ENCODE measurements at regions not wholly inside any gene's neighbourhood (a gene's known extent, or its start where the extent isn't known, plus 50 kb on each side); places are given as distances from the start of the nearest gene placed in this dataset.
A peak's percentile ranks its signal among the peaks of the same experiment; 100 is the strongest.

GRCh38 chr12:115228434-115228833 lies 544.5 kb upstream of the TBX3 start:
- Histone ChIP-seq H3F3A (ENCODE audit: insufficient read depth) (peaks cover 25% of the 10 kb centered on the region), H3K9ac (no peak overlapping the region), H3K36me3 (ENCODE audit: low read depth) (no peaks in the 10 kb centered on the region), H3K9me2 (ENCODE audit: insufficient read depth) (no peaks in the 10 kb centered on the region), H3K27ac (no peak overlapping the region), H3K4me3 (no peak overlapping the region), H3K4me2 (ENCODE audit: unreplicated experiment) (no peak overlapping the region), H4K20me1 (ENCODE audit: insufficient read depth) (no peaks in the 10 kb centered on the region), H3K27me3 (replicated peaks; ENCODE audit: insufficient read depth) (no peaks in the 10 kb centered on the region), H3K9me3 (ENCODE audit: low read depth) (no peaks in the 10 kb centered on the region), H3K4me1 (ENCODE audit: insufficient read depth) (peaks cover 29% of the 10 kb centered on the region), H2AFZ (no peak overlapping the region), H3K79me2 (ENCODE audit: insufficient read depth) (no peaks in the 10 kb centered on the region)
- TF ChIP-seq EZH2phosphoT487 (IDR thresholded peaks at IDR 0.05; ENCODE audit: insufficient read depth, low read depth) = no peak
- no peak for TF ChIP-seq EZH2 (IDR thresholded peaks at IDR 0.05; ENCODE audit: insufficient read depth, poor library complexity, severe bottlenecking)
- DNase-seq = no peak
- WGBS, 2 experiments (ENCODE audit: low coverage in 1 of 2, low lambda C conversion rate in 2 of 2, missing lambda C conversion rate in 2 of 2) = 99% methylated on average over 4 of the region's 4 CpGs
- in situ Hi-C loops (cut with MboI) = no loop called here

GRCh38 chr12:115227137-115227615 lies 543.2 kb upstream of the TBX3 start:
- Histone ChIP-seq H3K27ac (peak overlapping the region; percentile 63), H3K4me2 (ENCODE audit: unreplicated experiment) (no peak overlapping the region)
- WGBS, 2 experiments (ENCODE audit: low coverage in 1 of 2, low lambda C conversion rate in 2 of 2, missing lambda C conversion rate in 2 of 2) = 1 to 2% methylated on average over 4 of the region's 4 CpGs

GRCh38 chr12:115225845-115226244 lies 541.9 kb upstream of the TBX3 start:
- H3K79me2 ChIP-seq (ENCODE audit: insufficient read depth) = no peaks in the 10 kb centered on the region
- DNase-seq = no peak

More at GRCh38 chr12:115227137-115227615, 543.2 kb upstream of the TBX3 start:
- TF ChIP-seq EZH2phosphoT487 (IDR thresholded peaks at IDR 0.05; ENCODE audit: insufficient read depth, low read depth) (no peak), EZH2 (IDR thresholded peaks at IDR 0.05; ENCODE audit: insufficient read depth, poor library complexity, severe bottlenecking) (no peak)
- H2AFZ ChIP-seq = no peak overlapping the region
- in situ Hi-C loops (cut with MboI) = no loop called here
- H3K4me3 ChIP-seq = no peak overlapping the region
- no peaks in the 10 kb centered on the region for H3K9me2 ChIP-seq (ENCODE audit: insufficient read depth)
- DNase-seq = peak; percentile 97
- no peaks in the 10 kb centered on the region for H3K79me2 ChIP-seq (ENCODE audit: insufficient read depth)
- no peak overlapping the region for H3K9ac ChIP-seq
- H3K36me3 ChIP-seq (ENCODE audit: low read depth) = no peaks in the 10 kb centered on the region
- H3K9me3 ChIP-seq (ENCODE audit: low read depth) = no peaks in the 10 kb centered on the region
- H3F3A ChIP-seq (ENCODE audit: insufficient read depth) = peaks cover 25% of the 10 kb centered on the region
- H3K27me3 ChIP-seq (replicated peaks; ENCODE audit: insufficient read depth) = no peaks in the 10 kb centered on the region
- peaks cover 23% of the 10 kb centered on the region for H3K4me1 ChIP-seq (ENCODE audit: insufficient read depth)
- H4K20me1 ChIP-seq (ENCODE audit: insufficient read depth) = no peaks in the 10 kb centered on the region

GRCh38 chr12:115223991-115224390 lies 540.0 kb upstream of the TBX3 start:
- TF ChIP-seq EZH2phosphoT487 (IDR thresholded peaks at IDR 0.05; ENCODE audit: insufficient read depth, low read depth) = no peak
- TF ChIP-seq EZH2 (IDR thresholded peaks at IDR 0.05; ENCODE audit: insufficient read depth, poor library complexity, severe bottlenecking) = no peak
- in situ Hi-C loops (cut with MboI) = no loop called here
- Histone ChIP-seq H3K27ac (no peak overlapping the region), H3K36me3 (ENCODE audit: low read depth) (no peaks in the 10 kb centered on the region), H3K27me3 (replicated peaks; ENCODE audit: insufficient read depth) (no peaks in the 10 kb centered on the region), H3K4me1 (ENCODE audit: insufficient read depth) (peaks cover 23% of the 10 kb centered on the region), H3K4me3 (no peak overlapping the region), H3F3A (ENCODE audit: insufficient read depth) (peaks cover 25% of the 10 kb centered on the region), H2AFZ (no peak overlapping the region), H3K9ac (no peak overlapping the region), H3K9me3 (ENCODE audit: low read depth) (no peaks in the 10 kb centered on the region), H3K4me2 (ENCODE audit: unreplicated experiment) (no peak overlapping the region), H3K9me2 (ENCODE audit: insufficient read depth) (no peaks in the 10 kb centered on the region), H3K79me2 (ENCODE audit: insufficient read depth) (no peaks in the 10 kb centered on the region), H4K20me1 (ENCODE audit: insufficient read depth) (no peaks in the 10 kb centered on the region)
- peak; percentile 27 for DNase-seq
- 89 to 93% methylated on average over 4 of the region's 4 CpGs for WGBS, 2 experiments (ENCODE audit: low coverage in 1 of 2, low lambda C conversion rate in 2 of 2, missing lambda C conversion rate in 2 of 2)

More at GRCh38 chr12:115225845-115226244, 541.9 kb upstream of the TBX3 start:
- in situ Hi-C loops (cut with MboI) = no loop called here
- Histone ChIP-seq H3K9ac (no peak overlapping the region), H4K20me1 (ENCODE audit: insufficient read depth) (no peaks in the 10 kb centered on the region), H3K4me3 (no peak overlapping the region), H3K4me2 (ENCODE audit: unreplicated experiment) (no peak overlapping the region), H3F3A (ENCODE audit: insufficient read depth) (peaks cover 25% of the 10 kb centered on the region), H3K9me2 (ENCODE audit: insufficient read depth) (no peaks in the 10 kb centered on the region), H2AFZ (no peak overlapping the region), H3K4me1 (ENCODE audit: insufficient read depth) (peaks cover 23% of the 10 kb centered on the region), H3K9me3 (ENCODE audit: low read depth) (no peaks in the 10 kb centered on the region), H3K27me3 (replicated peaks; ENCODE audit: insufficient read depth) (no peaks in the 10 kb centered on the region), H3K27ac (no peak overlapping the region), H3K36me3 (ENCODE audit: low read depth) (no peaks in the 10 kb centered on the region)
- 89 to 92% methylated on average over 4 of the region's 4 CpGs for WGBS, 2 experiments (ENCODE audit: low coverage in 1 of 2, low lambda C conversion rate in 2 of 2, missing lambda C conversion rate in 2 of 2)
- TF ChIP-seq EZH2 (IDR thresholded peaks at IDR 0.05; ENCODE audit: insufficient read depth, poor library complexity, severe bottlenecking) (no peak), EZH2phosphoT487 (IDR thresholded peaks at IDR 0.05; ENCODE audit: insufficient read depth, low read depth) (no peak)

- Histone ChIP-seq H2AFZ (no peak overlapping the region), H4K20me1 (ENCODE audit: insufficient read depth) (no peaks in the 10 kb centered on the region), H3K79me2 (ENCODE audit: insufficient read depth) (no peaks in the 10 kb centered on the region), H3K9me2 (ENCODE audit: insufficient read depth) (no peaks in the 10 kb centered on the region), H3F3A (ENCODE audit: insufficient read depth) (peaks cover 18% of the 10 kb centered on the region), H3K27ac (no peak overlapping the region), H3K4me2 (ENCODE audit: unreplicated experiment) (no peak overlapping the region), H3K27me3 (replicated peaks; ENCODE audit: insufficient read depth) (no peaks in the 10 kb centered on the region), H3K4me1 (ENCODE audit: insufficient read depth) (peaks cover 23% of the 10 kb centered on the region), H3K36me3 (ENCODE audit: low read depth) (no peaks in the 10 kb centered on the region), H3K9ac (no peak overlapping the region), H3K9me3 (ENCODE audit: low read depth) (no peaks in the 10 kb centered on the region), H3K4me3 (no peak overlapping the region)
- in situ Hi-C loops (cut with MboI) = no loop called here
- 86 to 90% methylated on average over 4 of the region's 4 CpGs for WGBS, 2 experiments (ENCODE audit: low coverage in 1 of 2, low lambda C conversion rate in 2 of 2, missing lambda C conversion rate in 2 of 2)
- TF ChIP-seq EZH2phosphoT487 (IDR thresholded peaks at IDR 0.05; ENCODE audit: insufficient read depth, low read depth) (no peak), EZH2 (IDR thresholded peaks at IDR 0.05; ENCODE audit: insufficient read depth, poor library complexity, severe bottlenecking) (no peak)
- peak; percentile 80 for DNase-seq
Observed at GRCh38 chr12:115223322-115223721, 539.3 kb upstream of the TBX3 start.

Measured in GM23248 (cell line).